Posterior vena cava (tissue), 2 donors: ENCODE measurements at regions not wholly inside any gene's neighbourhood (a gene's known extent, or its start where the extent isn't known, plus 50 kb on each side); places are given as distances from the start of the nearest gene placed in this dataset.
"Not testable (repeated sequence)": the region's sequence is repeated elsewhere in the genome, so short reads cannot be mapped to it uniquely, and the experiment has no call there.

Source experiments
- DNase-seq: peaks from one replicate; pipeline ENCODE4 v3.0.0-alpha.2; 2020; ENCODE audit warnings: low spot score
- intact Hi-C, 2 donors: fragments of 100-400 bp; cut with DNase I; formaldehyde crosslinking; loops; one replicate each; pipeline versions ENCODE4 v1.14.1 to v1.14.2; 2022 to 2023
- donor health status: DM: yes; HTN: yes; CAD: no.
- donor health status: DM: yes; HTN: yes; CAD: no.

DNA sequence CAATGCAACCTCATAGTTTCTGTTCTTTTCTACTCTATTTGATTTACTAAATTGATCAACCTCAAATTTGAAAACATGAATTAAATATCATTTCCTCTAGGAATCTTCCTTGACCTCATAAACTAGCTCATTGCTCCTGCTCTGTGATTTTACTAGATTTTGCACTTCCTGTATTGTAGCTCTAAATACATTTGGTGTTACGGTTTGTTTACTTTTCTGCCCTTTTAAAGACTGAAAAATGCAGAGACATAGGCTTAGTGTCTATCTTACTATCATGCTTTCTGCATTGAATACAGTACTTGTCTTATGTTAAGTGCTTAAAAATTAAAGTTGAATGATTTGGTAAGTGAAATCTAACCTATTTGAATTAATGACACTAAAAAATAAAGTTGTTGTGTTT, 412.1 kb downstream of the CCER1 start:
- DNase-seq, intact Hi-C loops: not testable (repeated sequence)

DNA sequence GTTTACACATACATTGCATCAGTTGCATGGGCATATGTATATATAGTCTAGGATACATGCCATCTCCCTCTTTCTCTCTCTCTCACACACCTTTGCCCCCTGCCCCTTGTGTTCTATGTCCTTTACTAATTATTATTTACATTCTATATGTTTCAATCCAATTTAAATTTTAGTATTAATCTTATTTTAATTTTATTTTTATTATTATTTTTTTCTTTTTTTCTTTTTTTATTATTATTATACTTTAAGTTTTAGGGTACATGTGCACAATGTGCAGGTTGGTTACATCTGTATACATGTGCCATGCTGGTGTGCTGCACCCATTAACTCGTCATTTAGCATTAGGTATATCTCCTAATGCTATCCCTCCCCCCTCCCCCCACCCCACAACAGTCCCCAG, 421.1 kb downstream of the CCER1 start:
- DNase-seq, intact Hi-C loops: not testable (repeated sequence)

DNA sequence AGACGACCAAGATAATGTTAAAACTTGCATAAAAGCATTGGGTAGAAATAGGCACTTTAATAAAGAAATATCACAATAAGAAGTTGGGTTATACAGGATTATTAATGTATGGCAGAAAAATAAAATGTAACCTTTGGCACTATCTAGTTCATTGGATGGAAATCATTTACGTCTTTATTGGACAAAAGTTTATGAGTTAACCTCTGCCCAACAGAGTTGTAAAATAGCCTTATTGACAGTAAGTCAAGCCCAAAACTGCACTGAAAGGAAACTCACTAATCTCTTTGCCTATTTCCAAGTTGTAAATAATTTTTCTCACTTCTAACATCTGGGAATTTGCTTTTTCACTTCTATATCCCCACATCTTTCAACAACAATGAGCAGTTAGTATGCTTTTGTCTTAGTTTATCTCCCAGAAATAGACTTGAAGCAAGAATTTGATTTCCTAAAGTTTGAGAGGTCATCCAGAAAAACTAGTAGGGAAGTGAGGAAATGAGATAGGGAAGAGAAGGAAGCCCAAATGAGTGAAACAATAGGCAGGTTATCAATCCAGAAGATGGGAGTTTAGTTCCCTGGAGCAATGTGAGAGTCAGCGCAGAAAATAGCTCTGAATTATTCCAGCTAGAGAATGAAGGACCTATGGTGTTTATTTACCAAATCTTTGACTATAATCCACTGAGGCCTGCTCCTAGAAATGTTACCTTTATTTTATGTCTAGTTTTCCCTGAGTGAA, 434.8 kb downstream of the CCER1 start:
- no peak for DNase-seq
- intact Hi-C loops, result no loop called here

DNA sequence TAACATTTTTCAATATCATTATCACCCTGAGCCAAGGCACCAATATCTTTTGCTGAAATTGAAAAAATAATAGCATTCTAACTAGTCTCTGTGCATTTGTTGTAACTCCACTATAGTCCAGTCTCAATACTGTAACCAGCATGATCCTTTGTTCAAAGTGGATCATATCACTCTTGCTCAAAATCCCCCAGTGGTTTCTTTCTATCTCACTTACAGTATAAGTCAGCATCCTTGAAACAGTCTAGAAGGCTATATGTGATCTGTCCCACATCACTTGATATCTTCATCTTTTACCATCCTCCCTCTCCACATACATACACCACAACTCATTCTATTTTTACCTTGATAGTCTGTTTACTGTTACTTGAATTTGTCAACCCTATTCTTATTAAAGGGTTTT, 435.7 kb downstream of the CCER1 start:
- no peak for DNase-seq
- intact Hi-C loops, result loop anchor here in 1 of 2 donors (2.0 kb wide), 1 partner anchor 64 kb away; no protein-coding TSS in a partner anchor

DNA sequence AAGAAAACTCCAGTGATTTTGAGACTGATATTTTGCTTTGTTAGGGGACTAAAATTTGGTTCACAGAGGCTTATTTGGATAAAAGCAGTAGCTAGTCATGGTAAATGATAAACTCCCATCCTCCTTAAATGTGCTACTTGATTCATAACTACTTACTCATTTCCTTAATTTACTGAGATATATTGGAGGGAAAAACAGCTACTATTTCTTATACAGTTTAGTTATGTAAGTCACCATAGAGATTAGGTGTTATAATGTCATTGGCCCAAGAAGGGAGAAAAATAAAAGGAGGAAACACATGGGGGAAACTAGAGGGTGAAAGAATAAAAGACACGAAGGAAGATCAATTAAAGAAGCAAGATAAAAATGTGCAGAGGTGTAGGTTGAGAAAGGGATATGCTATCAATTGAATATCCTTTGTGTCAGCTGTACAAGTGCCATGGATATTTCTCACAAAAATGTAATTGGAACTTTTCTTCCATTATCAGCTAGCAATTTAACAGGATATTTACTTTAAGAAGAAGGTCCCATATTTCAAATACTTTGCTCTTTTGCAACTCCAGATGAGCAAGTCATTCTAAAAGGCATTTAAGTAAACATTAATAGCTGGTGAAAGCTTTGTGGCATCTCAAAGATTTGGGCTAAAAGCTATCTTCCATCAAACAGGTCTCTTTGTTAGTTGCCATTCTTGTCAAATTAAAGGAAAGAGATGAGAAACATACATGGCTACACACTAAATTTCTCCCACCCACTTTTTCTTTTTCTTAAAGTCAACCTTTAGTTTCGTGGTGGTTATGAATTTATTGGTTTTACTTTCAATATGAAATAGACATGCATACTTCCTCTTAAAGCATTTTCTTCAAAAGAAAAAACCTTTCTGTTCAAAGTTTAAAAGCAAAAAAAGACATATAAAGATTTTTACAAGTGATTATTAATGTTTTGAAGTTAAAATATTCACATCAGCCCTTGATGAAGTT, 439.5 kb downstream of the CCER1 start:
- no peak for DNase-seq
- intact Hi-C loops, result no loop called here

DNA sequence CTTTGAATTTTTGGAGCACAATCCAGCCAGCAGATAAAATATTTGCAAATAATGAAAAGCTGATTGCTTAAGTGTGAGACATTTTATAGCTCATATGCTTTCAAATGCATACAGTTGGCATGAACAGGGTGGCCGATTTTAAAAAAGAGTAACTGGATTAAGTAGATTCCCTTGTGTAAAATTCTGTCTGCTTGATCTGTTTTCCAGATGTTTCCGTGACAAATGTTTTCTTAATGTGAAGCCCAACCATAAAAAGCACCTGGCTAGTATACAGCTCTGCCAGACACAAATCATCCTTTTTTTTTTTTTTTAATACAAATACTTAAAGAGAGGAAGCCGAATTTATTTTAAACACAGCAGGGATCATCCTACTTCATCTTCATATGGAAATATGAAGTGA, 440.7 kb downstream of the CCER1 start:
- intact Hi-C loops, result no loop called here
- DNase-seq, result no peak

DNA sequence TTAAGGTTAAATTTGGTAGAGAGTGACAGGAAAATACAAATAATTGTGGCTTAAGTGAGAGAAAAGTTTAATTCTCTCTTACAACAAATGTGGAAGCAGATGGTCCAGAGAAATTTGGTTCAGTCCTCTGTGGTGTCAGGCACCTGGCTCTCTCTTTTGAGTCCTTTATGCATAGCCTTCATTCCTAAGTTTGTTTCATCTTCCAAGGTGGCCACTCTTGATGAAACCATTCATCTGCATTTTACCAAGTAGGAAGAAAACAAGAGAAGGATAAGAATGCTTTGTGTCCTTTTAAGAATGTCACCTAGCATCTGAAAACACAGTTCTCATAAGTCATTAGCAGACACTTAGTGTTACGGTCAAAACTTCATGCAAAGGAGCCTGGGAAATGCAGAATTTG, 442.5 kb downstream of the CCER1 start:
- intact Hi-C loops, result no loop called here
- no peak for DNase-seq

DNA sequence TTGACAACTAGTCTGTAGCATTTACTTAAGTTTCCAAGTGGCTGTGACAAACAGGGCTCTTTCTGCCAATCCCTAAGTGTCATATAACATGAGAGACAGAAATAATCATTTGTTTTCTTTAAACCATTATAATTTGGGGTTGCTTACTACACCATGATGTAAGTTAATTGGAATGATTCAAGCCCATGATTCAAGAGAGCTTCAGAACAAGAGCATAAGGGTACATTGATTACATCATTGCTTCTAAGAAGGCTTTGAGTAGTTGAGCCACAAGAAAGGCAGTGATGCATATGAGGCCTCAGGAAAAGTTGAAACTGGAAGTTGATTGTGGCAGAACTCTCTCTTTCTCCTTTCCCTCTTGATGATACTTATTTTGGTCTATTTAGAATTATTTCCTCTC, 444.0 kb downstream of the CCER1 start:
- DNase-seq, result no peak
- intact Hi-C loops, result no loop called here

DNA sequence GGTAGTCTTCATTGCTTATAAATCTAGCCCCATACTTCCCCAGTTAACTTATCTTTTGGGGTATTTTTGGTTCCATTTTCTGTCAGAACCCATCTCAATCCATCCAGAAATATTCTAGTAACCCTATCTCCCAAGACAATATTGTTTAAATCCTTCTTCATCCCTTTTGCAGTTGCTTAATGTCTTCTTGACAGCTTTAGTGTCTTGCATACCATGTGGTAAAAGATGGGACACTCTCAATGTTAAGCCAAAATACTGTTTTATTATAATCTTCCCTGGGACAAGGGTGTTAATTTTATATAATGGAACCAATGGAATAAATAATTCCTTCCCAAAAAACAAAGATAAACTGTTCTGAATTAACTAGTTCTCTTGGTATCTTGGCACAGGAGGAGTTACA, 450.2 kb downstream of the CCER1 start:
- intact Hi-C loops, result no loop called here
- no peak for DNase-seq

DNA sequence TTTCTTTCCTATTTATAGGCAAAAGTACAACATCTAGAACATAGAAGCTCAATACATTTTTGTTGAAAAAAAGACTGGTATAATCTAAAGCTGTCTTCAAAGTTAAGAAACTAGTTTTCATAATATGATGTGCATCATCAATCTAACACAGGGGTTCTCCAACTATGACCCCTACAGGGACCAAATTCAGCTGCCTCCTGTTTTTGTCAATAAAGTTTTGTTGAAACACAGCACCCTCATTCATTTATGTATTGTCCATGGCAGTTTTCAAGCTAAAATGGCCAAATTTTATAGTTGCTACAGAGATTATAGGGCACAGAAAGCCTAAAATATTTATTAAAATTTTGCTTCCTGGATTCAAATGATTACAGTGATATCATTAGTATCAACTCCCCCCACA, 452.9 kb downstream of the CCER1 start:
- intact Hi-C loops, result no loop called here

DNA sequence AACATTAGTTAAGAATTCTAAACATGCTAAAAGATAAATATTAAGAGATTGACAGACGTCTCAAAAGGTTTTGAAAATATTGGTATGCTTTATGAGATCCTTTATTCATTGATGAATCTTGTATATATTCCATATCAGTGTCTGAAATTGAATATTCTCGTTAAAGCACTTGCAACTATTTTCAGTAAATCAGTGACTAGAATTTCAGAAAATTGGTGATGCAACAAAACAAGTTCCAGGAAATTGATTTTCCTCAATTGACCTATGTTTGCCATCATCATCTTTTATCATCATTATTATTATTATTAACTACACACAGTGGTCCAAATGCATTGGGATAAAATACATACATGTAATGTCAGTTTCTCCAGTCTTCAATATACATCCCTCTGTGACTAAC, 453.6 kb downstream of the CCER1 start:
- intact Hi-C loops, result no loop called here
- DNase-seq, result no peak

More for the DNA sequence above, 452.9 kb downstream of the CCER1 start:
- DNase-seq, result no peak

DNA sequence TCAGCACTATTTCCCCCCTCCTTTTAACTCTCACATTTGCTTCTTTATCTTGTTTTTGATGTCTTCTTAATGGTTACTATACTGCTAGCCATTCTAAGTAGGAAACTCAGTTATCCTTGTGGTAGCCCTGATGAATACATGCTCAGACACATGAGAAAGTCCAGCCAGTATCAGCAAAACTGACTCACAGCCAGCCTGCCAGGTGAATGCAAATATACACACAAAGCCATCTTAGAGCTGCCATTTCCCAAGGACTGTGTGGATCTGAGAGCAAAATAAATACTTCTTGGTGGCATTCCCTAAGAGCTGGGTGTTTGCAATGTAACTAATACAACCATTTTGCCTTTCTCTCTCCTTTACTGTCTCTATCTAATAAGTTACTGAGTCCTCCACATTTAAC, 455.2 kb downstream of the CCER1 start:
- intact Hi-C loops, result no loop called here
- no peak for DNase-seq

DNA sequence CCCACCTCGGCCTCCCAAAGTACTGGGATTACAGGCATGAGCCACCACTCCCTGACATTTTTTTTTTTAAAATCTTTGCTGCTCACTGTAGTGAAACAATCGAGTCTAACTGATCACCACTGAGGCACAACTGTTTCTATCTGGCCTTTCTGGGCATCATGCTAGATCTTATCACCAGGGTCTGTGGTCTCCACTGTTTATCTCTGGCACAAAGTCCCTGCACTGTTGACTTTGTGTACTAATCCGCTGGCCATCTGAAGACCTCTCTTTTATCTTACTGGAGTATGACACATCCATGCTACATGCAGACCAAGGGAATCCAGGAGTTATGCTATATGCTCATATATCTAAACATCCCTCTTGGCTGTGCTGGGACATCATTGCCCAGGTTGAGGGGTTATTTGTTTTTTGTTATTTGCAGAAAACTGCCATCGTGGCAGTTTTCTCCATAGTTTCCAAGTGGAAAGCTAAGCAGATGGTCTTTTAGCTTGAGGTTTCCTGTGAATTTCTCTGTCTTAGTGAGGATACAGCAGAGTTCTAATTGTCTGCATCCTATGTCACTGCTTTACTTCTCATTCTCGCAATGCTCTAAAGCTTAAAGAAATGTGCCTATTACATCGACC, 456.9 kb downstream of the CCER1 start:
- intact Hi-C loops, result no loop called here
- no peak for DNase-seq

DNA sequence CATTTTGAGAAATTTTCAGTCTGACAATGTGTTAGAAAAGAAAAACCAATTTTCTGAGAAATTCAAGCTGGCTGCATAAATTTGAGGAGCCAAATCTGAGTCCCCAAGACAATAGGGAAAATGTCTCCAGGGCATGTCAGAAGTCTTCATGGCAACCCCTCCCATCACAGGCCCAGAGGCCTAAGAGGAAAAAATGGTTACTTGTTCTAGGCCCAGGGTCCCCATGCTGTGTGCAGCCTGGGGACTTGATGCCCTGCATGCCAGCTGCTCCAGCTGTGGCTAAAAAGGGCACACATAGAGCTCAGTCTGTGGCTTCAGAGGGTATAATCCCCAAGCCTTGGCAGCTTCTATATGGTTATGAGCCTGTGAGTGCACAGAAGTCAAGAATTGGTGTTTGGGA, 464.6 kb downstream of the CCER1 start:
- no peak for DNase-seq
- intact Hi-C loops, result no loop called here

DNA sequence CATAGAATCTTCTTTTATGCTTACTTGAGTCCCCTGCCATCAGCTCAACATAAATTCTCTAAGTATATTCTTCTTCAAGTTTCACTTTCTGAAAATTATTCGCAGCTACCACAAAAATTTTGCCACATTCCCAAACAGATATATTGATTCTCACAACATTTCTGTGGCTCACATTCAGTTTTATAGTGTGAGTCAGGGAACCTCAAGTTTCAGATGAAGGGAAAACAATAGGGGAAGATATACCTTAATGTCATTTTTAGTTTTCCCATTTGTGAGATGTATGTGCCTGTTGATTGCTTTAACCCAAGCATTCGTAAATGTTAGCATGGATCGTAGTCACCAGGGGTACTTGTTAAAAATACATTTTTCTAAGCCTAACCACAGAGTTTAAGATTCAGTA, 465.8 kb downstream of the CCER1 start:
- intact Hi-C loops, result no loop called here
- DNase-seq, result no peak

DNA sequence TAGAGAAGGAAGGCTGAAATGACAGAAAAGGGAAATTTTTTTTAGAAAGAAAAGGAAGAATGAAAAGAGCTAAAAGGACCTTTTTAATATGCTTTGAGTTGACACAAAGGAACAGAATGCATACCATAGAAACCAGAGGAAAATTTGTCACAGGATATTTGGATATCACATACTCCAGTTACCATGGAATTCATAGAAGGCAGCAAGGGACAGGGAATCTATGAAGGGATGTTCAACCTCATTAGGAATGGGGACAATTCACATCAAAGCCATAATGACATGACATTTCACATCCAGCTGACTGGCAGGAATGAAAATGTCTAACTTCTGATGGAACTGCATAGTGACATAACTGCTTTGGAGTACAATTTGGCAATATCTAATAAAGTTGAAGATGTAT, 469.4 kb downstream of the CCER1 start:
- DNase-seq, result no peak

DNA sequence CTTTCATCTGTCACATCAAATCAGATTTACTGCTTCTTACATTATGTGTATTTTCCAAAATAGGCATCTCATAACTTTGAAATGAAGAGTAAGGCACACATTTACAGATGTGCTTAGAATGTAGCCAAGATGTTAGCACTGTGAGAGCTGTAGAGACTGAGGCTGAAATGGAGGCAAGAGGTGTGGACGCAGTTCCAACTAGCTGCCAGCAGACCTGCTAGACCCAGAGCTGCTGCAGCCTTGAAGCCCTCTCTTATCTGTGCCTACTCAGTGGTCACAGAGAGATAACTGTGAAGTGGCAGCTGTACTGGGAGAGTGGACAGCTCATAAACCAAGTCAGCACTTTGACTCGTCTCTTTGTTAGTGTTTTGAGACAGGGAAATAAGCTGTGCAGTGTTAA, 470.9 kb downstream of the CCER1 start:
- no peak for DNase-seq
- intact Hi-C loops, result no loop called here

More for the DNA sequence above, 469.4 kb downstream of the CCER1 start:
- intact Hi-C loops, result no loop called here

DNA sequence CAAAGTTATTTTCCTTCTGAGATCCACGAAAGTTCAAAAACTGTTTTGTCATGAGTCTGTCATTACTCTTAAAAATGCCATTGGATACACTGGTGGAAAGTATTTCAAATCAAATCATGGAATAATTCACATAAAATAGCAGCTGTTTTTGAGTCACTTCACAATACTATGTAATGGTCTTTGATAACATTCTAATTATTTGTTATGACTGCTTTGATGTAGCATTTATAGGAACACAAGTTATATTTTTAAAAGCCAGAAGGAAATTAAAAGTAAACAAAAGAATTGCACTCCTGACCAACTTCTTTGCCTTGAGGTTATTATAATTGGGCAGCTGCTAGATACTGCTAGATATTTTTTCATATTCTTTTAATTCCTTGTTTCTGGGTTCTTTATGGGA, 473.2 kb downstream of the CCER1 start:
- intact Hi-C loops, result no loop called here
- DNase-seq, result no peak

DNA sequence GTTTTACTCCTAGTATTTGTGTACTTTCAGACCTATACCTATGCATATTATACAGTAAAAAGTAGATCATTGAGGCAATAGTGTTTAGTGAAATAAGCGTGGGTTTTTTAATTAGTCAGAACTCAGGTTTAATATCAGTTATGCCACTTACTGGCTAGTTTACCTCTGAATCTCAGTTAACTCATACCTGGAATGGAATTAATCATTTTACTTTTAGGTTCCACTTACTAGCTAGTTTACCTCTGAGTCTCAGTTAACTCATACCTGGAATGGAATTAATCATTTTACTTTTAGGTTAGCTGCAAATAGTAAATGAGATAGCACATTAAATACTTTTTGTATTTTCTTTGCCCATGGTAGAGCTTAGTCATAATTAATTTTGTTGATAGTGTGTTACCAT, 475.7 kb downstream of the CCER1 start:
- intact Hi-C loops, result no loop called here
- DNase-seq, result no peak

DNA sequence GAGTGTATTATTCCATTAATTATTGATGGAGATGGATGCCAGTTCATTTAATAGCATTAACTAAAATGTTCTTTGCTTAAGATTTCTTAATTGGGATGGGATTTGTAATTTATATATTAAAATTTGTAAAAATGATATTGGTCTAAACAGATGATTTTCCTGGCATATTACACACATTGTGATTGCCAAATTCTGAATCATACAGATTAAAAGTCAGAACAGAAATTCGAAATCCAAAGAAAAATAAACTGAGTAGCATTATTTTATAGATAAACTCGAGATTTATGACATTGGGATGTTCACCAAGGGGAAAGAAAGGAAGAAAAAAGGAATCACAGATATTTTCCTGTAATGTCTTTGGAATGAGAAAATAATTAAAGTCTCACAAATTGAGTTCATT, 481.1 kb downstream of the CCER1 start:
- intact Hi-C loops, result no loop called here
- DNase-seq, result no peak
